Activated T-cell treated with anti-CD3 and anti-CD28 coated beads for 1 hour (primary cell): ENCODE measurements at regions not wholly inside any gene's neighbourhood (a gene's known extent, or its start where the extent isn't known, plus 50 kb on each side); places are given as distances from the start of the nearest gene placed in this dataset.

Experiments
- DNase-seq: peaks from one replicate; pipeline ENCODE4 v3.0.0-alpha.2; 2020; ENCODE audit warnings: low read depth

GRCh38 chr2:191611614-191612013 lies 66.3 kb upstream of the NABP1 start:
- no peak for DNase-seq

- no peak for DNase-seq
These were observed 65.4 kb upstream of the NABP1 start for GRCh38 chr2:191612496-191612895.

GRCh38 chr2:191614759-191615158 lies 63.2 kb upstream of the NABP1 start:
- no peak for DNase-seq

GRCh38 chr2:191615596-191615995 lies 62.3 kb upstream of the NABP1 start:
- no peak for DNase-seq

- DNase-seq = peak; percentile 19
These were observed 60.4 kb upstream of the NABP1 start for GRCh38 chr2:191617575-191617974.

- no peak for DNase-seq
These were observed 59.7 kb upstream of the NABP1 start for GRCh38 chr2:191618046-191618780.

- DNase-seq = no peak
These were observed 59.1 kb upstream of the NABP1 start for GRCh38 chr2:191618786-191619185.

GRCh38 chr2:191620144-191620543 lies 57.8 kb upstream of the NABP1 start:
- no peak for DNase-seq

GRCh38 chr2:191622374-191623320 lies 55.3 kb upstream of the NABP1 start:
- DNase-seq = no peak

- DNase-seq = peak; percentile 11
These were observed 52.9 kb upstream of the NABP1 start for GRCh38 chr2:191625016-191625415.

- no peak for DNase-seq
These were observed 52.5 kb upstream of the NABP1 start for GRCh38 chr2:191625446-191625845.

GRCh38 chr2:191626497-191627151 lies 51.3 kb upstream of the NABP1 start:
- DNase-seq = no peak

- no peak for DNase-seq
These were observed 50.4 kb upstream of the NABP1 start for GRCh38 chr2:191627518-191627917.
